HCT116 (cell line): ENCODE measurements at regions not wholly inside any gene's neighbourhood (a gene's known extent, or its start where the extent isn't known, plus 50 kb on each side); places are given as distances from the start of the nearest gene placed in this dataset.

Source experiments
- ATAC-seq: fragments of 200-7000 bp; cut with Tn5 transposase; 2 replicates; pipeline ENCODE4 v1.9.1; 2020; ENCODE audit warnings: mild to moderate bottlenecking, moderate library complexity
- BruUV-seq: library from RNA; stranded (reverse); fragments of 400-500 nt; replicated peaks from 2 replicates; lab custom pipeline; 2021; lab: Mats Ljungman, UMichigan
- CTCF ChIA-PET: fragments of 300-600 bp; sonication (Branson Sonifier 250); formaldehyde crosslinking; loops from one replicate; lab custom pipeline; 2021; ENCODE audit warnings: antibody characterized with exemption; lab: Charles Lee
- POLR2A ChIA-PET: fragments of 300-600, 350-600 bp; sonication (Branson Sonifier 250); formaldehyde crosslinking; loops from one replicate; lab custom pipeline; 2021; ENCODE audit warnings: antibody characterized with exemption; lab: Charles Lee
- RAD21 ChIA-PET, 2 experiments: fragments of 300-600 bp; sonication (Branson Sonifier 250); formaldehyde crosslinking; loops; one replicate each; lab custom pipeline; 2023; ENCODE audit warnings: low total read pairs in 2 of 2; ENCODE audit not compliant: uncharacterized antibody in 2 of 2, unreplicated experiment in 2 of 2, low non-redundant PET in 1 of 2; lab: Charles Lee
- DNase-seq: peaks from one replicate; pipeline ENCODE4 v3.0.0-alpha.2; 2010; ENCODE audit warnings: low read depth, low spot score
- H2AFZ ChIP-seq: fragments of 200-600 bp; shearing (Covaris generic), sonication (generic); 2 replicates; pipeline ENCODE4 v1.6.1; 2017; ENCODE audit warnings: low read depth, mixed run types, mixed read lengths, antibody characterized with exemption, low read length; ENCODE audit not compliant: poor library complexity, severe bottlenecking
- H3K27ac ChIP-seq: 2 replicates; pipeline ENCODE4 v1.5.1; 2012; ENCODE audit warnings: low read depth, low read length
- H3K27me3 ChIP-seq: fragments of 200-600 bp; sonication (generic); 2 replicates; pipeline ENCODE4 v1.6.1; 2016; ENCODE audit warnings: mixed run types, low read length, mixed read lengths; ENCODE audit not compliant: insufficient read depth
- H3K36me3 ChIP-seq, 2 experiments: fragments of 200-500 bp in 1 of 2; fragments of 200-600 bp in 1 of 2; sonication (Bioruptor generic) in 1 of 2; sonication (generic) in 1 of 2; 2 replicates each; pipeline versions ENCODE4 v1.5.1 to v1.6.1; 2014 to 2016; ENCODE audit warnings: low read length in 2 of 2, inconsistent platforms in 1 of 2, mixed read lengths in 1 of 2, mixed run types in 1 of 2; ENCODE audit not compliant: insufficient read depth in 2 of 2, control insufficient read depth in 1 of 2
- H3K4me1 ChIP-seq, 2 experiments: fragments of 200-600 bp in 1 of 2; sonication (generic) in 1 of 2; 2 replicates each; pipeline versions ENCODE4 v1.5.1 to v1.6.1; 2012 to 2017; ENCODE audit warnings: low read length in 2 of 2, inconsistent platforms in 1 of 2, mild to moderate bottlenecking in 1 of 2, mixed read lengths in 1 of 2, mixed run types in 1 of 2, moderate library complexity in 1 of 2; ENCODE audit not compliant: insufficient read depth in 2 of 2, control insufficient read depth in 1 of 2
- H3K4me2 ChIP-seq: fragments of 200-600 bp; sonication (generic); 2 replicates; pipeline ENCODE4 v1.6.1; 2017; ENCODE audit warnings: mixed run types, low read length, mixed read lengths
- H3K4me3 ChIP-seq, 2 experiments: fragments of 200-600 bp in 1 of 2; sonication (generic) in 1 of 2; replicated peaks in 1 of 2; 2 replicates each; pipeline ENCODE4 v1.5.1; 2011 to 2016; ENCODE audit warnings: low read length in 2 of 2, control low read depth in 1 of 2, low read depth in 1 of 2, mild to moderate bottlenecking in 1 of 2, mixed read lengths in 1 of 2, mixed run types in 1 of 2
- H3K79me2 ChIP-seq: fragments of 200-600 bp; sonication (generic); 2 replicates; pipeline ENCODE4 v1.6.1; 2017; ENCODE audit warnings: mild to moderate bottlenecking, mixed run types, low read length, moderate library complexity, mixed read lengths; ENCODE audit not compliant: insufficient read depth
- H3K9ac ChIP-seq: fragments of 200-600 bp; sonication (generic); 2 replicates; pipeline ENCODE4 v1.6.1; 2016; ENCODE audit warnings: low read length, mixed read lengths
- H3K9me2 ChIP-seq: fragments of 200-600 bp; sonication (generic), shearing (Covaris generic); 2 replicates; pipeline ENCODE4 v1.6.1; 2017; ENCODE audit warnings: mixed run types, mild to moderate bottlenecking, moderate library complexity; ENCODE audit not compliant: insufficient read depth
- H3K9me3 ChIP-seq, 2 experiments: fragments of 200-500 bp in 1 of 2; fragments of 200-600 bp in 1 of 2; sonication (Bioruptor generic) in 1 of 2; sonication (generic) in 1 of 2; 2 replicates each; pipeline ENCODE4 v1.6.1; 2014 to 2017; ENCODE audit warnings: low read length in 2 of 2, mixed read lengths in 2 of 2, inconsistent platforms in 1 of 2, low read depth in 1 of 2, mild to moderate bottlenecking in 1 of 2, mixed run types in 1 of 2, moderate library complexity in 1 of 2; ENCODE audit not compliant: control insufficient read depth in 1 of 2, insufficient read depth in 1 of 2
- H4K20me1 ChIP-seq: fragments of 200-600 bp; sonication (generic), shearing (Covaris generic); 2 replicates; pipeline ENCODE4 v1.6.1; 2017; ENCODE audit warnings: mixed run types, mild to moderate bottlenecking, moderate library complexity; ENCODE audit not compliant: insufficient read depth
- CBX3 ChIP-seq: IDR thresholded peaks from 2 replicates; pipeline ENCODE4 v1.6.1; 2012; ENCODE audit warnings: low read depth
- REST ChIP-seq: IDR thresholded peaks from 2 replicates; pipeline ENCODE4 v1.6.1; 2012; ENCODE audit warnings: low read depth
- SIN3A ChIP-seq: IDR thresholded peaks from 2 replicates; pipeline ENCODE4 v1.6.1; 2012; ENCODE audit warnings: low read depth
- SP1 ChIP-seq: IDR thresholded peaks from 2 replicates; pipeline ENCODE4 v1.6.1; 2012; ENCODE audit warnings: low read depth
- ZBTB33 ChIP-seq: IDR thresholded peaks from 2 replicates; pipeline ENCODE4 v1.6.1; 2011; ENCODE audit warnings: mild to moderate bottlenecking, low read length, moderate library complexity; ENCODE audit not compliant: insufficient replicate concordance; ENCODE audit errors: extremely low read depth
- ZFX ChIP-seq: fragments of 450-650 bp; IDR thresholded peaks from 2 replicates; pipeline ENCODE4 v1.6.1; 2017
- intact Hi-C: fragments of 100-400 bp; cut with micrococcal nuclease; formaldehyde crosslinking; loops from 2 replicates; pipeline ENCODE4 v1.10.0; 2022

GRCh38 chr11:80687941-80688340 is 1247.1 kb upstream of the TENM4 start:
- H4K20me1 ChIP-seq: no peaks in the 10 kb centered on the region
- H3K9me2 ChIP-seq: no peaks in the 10 kb centered on the region
- no TSS peak for BruUV-seq
- POLR2A ChIA-PET: no interaction called here
- no peak overlapping the region for H3K4me2 ChIP-seq
- no peak for ATAC-seq
- CTCF ChIA-PET: no interaction called here
- no peak overlapping the region for H3K27ac ChIP-seq
- H3K27me3 ChIP-seq: no peaks in the 10 kb centered on the region
- H3K9ac ChIP-seq: no peak overlapping the region
- no peak for DNase-seq
- no peaks in the 10 kb centered on the region for H3K4me1 ChIP-seq
- no peaks in the 10 kb centered on the region for H3K79me2 ChIP-seq
- intact Hi-C loops: no loop called here
- RAD21 ChIA-PET: no interaction called here
- H2AFZ ChIP-seq: no peak overlapping the region
- no peak overlapping the region for H3K4me3 ChIP-seq
- peaks cover 0 to 17% of the 10 kb centered on the region in 2 experiments; a peak in 2 of 4 replicates for H3K9me3 ChIP-seq
- H3K36me3 ChIP-seq: no peaks in the 10 kb centered on the region
- TF ChIP-seq REST (no peak), ZFX (no peak), SIN3A (no peak), SP1 (no peak), ZBTB33 (no peak), CBX3 (no peak)
